AG09309 (cell line): ENCODE measurements at regions not wholly inside any gene's neighbourhood (a gene's known extent, or its start where the extent isn't known, plus 50 kb on each side); places are given as distances from the start of the nearest gene placed in this dataset.

Experiments
- DNase-seq: peaks from one replicate; pipeline ENCODE4 v3.0.0-alpha.2; 2010; ENCODE audit warnings: low read depth
- H3K4me3 ChIP-seq: 2 replicates; pipeline ENCODE4 v1.5.1; 2011; ENCODE audit warnings: mild to moderate bottlenecking, low read depth, low read length, moderate library complexity; ENCODE audit not compliant: control insufficient read depth
- TF ChIP-seq, protein P1 (sequence below): IDR thresholded peaks from 2 replicates; pipeline ENCODE4 v1.5.1; 2011; ENCODE audit warnings: mild to moderate bottlenecking, low read depth, low read length, inconsistent platforms; ENCODE audit not compliant: insufficient read depth, control insufficient read depth; ENCODE audit errors: missing control alignments

DNA sequence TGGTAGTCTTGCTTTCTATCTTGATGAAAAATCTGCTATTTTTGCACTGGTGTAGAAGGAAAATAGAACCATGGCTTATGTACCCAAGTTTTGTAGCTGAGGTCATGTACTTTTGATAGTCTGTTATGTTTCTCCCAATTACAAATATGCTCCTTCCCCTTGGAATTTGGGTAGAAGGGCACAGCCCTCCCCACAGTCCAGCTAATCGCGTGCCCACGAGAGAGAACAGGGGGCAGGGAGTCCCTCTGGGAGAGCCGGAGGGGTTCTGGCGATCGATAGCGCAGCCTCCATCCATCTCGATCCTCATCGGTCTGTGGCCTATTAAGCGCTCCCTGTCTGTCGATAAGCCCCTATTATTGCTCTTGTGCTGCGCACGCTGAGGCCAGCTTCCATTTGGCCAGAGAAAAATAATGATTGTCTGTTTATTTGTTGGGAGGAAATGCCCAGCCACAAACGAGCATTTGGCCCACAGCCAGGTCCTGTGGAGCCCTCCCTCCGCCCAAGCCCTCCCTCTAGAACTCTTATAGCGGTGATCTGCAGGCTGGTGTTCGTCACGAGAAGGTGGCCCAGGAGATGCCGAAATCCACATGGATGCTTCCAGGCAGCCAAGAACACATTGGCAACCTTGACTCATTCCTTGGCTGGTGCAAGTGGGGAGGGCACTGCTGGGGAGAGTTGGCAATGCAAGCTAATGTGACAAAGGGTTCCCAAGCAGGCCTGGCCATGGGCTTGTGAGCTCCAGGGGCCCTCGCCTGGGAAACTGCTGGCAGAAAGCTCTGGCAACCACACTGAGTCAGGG, 134.7 kb upstream of the TNR start:
- no peak for DNase-seq

DNA sequence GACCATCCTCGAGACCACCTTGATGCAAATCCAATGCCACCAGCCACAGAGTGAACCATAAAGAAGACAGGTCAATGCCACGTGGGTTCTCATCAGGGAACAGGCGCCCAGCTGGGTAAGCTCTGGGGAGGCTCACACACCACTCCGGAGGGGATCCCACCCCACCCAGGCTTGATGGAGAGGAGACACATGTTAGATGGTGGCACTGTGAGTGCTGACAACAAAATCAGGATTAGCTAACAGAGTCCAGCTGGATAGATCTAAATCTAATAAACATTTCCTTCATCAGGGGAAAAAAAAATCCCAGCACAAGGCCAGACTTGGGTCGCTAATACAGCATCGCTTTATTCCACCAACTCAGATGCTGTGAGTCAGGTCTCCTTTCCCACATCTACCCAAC, 132.2 kb upstream of the TNR start:
- no peak for DNase-seq
- TF ChIP-seq, protein P1, sequence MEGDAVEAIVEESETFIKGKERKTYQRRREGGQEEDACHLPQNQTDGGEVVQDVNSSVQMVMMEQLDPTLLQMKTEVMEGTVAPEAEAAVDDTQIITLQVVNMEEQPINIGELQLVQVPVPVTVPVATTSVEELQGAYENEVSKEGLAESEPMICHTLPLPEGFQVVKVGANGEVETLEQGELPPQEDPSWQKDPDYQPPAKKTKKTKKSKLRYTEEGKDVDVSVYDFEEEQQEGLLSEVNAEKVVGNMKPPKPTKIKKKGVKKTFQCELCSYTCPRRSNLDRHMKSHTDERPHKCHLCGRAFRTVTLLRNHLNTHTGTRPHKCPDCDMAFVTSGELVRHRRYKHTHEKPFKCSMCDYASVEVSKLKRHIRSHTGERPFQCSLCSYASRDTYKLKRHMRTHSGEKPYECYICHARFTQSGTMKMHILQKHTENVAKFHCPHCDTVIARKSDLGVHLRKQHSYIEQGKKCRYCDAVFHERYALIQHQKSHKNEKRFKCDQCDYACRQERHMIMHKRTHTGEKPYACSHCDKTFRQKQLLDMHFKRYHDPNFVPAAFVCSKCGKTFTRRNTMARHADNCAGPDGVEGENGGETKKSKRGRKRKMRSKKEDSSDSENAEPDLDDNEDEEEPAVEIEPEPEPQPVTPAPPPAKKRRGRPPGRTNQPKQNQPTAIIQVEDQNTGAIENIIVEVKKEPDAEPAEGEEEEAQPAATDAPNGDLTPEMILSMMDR = no peak
- H3K4me3 ChIP-seq = no peak overlapping the region

More for the DNA sequence above, 134.7 kb upstream of the TNR start:
- H3K4me3 ChIP-seq = no peak overlapping the region
- TF ChIP-seq, protein P1 = no peak

DNA sequence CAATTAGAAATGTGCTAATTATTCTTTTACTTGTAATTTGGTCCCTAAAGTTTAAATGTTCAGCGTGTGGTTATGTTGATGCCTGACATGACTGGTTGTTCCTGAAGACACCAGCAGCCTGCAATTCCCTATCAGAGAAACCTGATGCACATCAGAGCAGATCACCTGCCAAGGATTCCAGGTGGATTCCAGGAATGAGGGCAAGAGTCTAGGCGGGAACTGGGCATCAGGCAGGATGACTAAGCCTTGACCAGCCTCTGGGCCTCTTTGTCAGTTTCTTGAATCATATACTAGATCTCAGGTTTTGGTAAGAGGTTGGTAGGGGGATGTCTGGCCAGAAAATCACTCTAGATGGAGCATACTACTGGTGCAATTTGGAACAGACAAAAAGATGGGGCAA, 130.7 kb upstream of the TNR start:
- no peak overlapping the region for H3K4me3 ChIP-seq
- TF ChIP-seq, protein P1 = no peak
- no peak for DNase-seq

DNA sequence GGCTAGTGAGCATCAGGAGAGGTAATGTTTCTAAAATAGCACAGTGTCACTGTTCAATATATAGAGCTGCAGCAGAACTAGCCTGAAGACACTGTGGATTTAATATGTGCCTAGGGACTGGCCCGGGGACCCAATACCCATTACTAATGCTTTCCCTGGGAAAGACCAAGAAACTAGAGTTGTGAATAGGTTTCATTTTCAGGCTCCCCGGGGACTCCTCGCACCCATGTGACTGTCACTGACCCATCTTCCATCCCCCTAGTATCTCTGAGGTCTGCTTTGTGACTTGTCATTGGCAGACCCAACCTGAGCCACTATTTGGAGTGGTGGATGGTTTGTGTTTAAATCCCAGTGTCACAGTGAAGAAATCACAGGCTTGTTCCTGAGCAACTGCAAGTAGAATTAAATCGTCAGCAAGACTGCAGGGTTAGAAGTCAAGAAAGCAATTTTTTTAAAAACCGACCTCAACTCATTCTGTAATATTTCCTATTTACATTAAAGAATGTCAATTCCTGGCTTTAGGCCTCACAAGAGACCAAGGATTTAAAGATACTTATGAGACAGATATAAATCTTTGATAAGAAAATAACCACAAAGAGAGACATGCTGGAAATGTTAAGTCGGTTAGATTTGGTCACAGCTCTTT, 130.0 kb upstream of the TNR start:
- no peak overlapping the region for H3K4me3 ChIP-seq
- TF ChIP-seq, protein P1 = no peak
- DNase-seq = no peak

DNA sequence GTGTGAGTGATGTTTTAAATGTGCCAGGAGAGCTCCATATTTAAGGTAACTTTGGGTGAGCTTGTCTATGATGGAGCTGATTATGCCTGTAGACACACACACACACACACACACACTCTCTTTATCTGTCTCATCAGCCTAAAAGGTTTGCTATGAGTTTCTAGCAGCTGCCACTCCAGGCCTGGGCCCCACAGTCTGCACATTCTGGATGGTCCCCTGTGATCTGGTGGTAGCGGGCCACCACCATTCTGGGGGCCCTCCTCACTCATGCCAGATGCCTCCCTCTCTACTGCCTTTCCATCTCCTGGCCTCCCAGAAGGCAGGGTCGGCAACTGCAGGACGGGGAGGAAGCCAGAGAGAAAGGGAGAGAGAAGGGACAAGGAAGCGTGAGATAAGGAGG, 129.2 kb upstream of the TNR start:
- TF ChIP-seq, protein P1 = no peak
- DNase-seq = no peak
- H3K4me3 ChIP-seq = no peak overlapping the region

DNA sequence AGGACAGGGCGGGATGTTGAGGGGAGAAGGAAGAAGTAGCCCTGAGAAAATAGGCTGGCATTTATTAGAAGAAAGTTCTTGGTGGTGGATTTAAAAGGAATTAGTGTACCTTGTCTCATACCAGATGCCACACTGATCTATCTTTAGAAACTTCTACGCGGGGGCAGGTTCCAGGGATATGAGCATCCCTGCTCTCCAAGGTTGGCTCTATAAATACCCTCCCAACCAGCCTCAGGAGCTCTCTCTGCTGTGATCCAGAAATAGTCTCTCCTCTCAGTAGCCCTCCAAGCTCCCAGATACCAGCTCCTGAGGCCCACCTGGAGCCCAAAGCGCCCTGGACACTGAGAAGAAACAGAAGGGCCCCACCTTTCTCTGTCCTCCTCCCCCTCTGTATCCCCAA, 128.3 kb upstream of the TNR start:
- TF ChIP-seq, protein P1 = no peak
- no peak for DNase-seq
- H3K4me3 ChIP-seq = no peak overlapping the region
